ENCODE measurements at regions not wholly inside any gene's neighbourhood (a gene's known extent, or its start where the extent isn't known, plus 50 kb on each side); places are given as distances from the start of the nearest gene placed in this dataset.

DNA sequence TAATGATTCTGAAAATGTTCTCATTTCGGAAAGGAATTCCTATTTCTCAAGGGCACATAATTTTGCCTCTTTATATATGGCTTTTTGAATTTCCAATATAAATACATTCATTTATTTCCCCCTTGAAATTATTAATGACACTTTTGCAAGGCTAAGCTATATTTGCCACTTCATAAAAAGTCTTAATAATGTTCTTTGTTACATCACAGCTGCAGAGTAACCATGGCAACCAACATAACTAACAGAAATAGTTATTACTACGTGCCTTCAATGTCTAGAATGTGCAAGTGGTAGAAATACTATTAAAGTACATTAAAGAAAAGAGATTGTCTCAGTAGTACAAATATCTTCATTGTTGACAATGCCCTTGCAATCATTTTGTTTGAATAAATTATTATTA is 471.8 kb downstream of the C3orf38 start:
- TF ChIP-seq, protein P1, sequence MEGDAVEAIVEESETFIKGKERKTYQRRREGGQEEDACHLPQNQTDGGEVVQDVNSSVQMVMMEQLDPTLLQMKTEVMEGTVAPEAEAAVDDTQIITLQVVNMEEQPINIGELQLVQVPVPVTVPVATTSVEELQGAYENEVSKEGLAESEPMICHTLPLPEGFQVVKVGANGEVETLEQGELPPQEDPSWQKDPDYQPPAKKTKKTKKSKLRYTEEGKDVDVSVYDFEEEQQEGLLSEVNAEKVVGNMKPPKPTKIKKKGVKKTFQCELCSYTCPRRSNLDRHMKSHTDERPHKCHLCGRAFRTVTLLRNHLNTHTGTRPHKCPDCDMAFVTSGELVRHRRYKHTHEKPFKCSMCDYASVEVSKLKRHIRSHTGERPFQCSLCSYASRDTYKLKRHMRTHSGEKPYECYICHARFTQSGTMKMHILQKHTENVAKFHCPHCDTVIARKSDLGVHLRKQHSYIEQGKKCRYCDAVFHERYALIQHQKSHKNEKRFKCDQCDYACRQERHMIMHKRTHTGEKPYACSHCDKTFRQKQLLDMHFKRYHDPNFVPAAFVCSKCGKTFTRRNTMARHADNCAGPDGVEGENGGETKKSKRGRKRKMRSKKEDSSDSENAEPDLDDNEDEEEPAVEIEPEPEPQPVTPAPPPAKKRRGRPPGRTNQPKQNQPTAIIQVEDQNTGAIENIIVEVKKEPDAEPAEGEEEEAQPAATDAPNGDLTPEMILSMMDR (IDR thresholded peaks at IDR 0.05; ENCODE audit: insufficient read depth, low read length, poor library complexity, severe bottlenecking), result no peak
- Histone ChIP-seq H3K36me3 (ENCODE audit: control insufficient read depth, insufficient read depth, low read length) (no peaks in the 10 kb centered on the region), H3K27me3 (ENCODE audit: control insufficient read depth, insufficient read depth, low read length) (no peaks in the 10 kb centered on the region), H3K4me3 (ENCODE audit: low read depth, low read length) (no peak overlapping the region)
- DNase-seq (ENCODE audit: low read depth), result no peak

DNA sequence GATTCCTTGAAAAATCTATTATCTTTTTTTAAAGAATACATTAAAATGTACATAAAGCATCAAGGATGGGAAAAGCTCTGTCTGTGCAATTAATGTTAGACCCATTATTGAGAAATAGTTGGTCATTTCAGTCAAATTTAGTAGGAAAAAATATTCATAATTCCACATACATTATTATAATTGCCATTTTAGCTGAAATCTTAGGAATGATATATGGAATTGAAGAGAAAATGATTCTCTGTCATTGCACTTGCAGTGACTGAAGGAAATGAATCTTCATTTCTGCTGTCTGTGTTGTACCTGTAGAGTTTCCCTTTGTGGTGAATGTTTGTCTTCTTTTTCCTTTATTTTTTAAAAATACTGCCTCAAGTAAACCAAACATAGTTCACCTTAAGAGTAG is 473.9 kb downstream of the C3orf38 start:
- no peaks in the 10 kb centered on the region for H3K27me3 ChIP-seq (ENCODE audit: control insufficient read depth, insufficient read depth, low read length)
- no peak for DNase-seq (ENCODE audit: low read depth)

DNA sequence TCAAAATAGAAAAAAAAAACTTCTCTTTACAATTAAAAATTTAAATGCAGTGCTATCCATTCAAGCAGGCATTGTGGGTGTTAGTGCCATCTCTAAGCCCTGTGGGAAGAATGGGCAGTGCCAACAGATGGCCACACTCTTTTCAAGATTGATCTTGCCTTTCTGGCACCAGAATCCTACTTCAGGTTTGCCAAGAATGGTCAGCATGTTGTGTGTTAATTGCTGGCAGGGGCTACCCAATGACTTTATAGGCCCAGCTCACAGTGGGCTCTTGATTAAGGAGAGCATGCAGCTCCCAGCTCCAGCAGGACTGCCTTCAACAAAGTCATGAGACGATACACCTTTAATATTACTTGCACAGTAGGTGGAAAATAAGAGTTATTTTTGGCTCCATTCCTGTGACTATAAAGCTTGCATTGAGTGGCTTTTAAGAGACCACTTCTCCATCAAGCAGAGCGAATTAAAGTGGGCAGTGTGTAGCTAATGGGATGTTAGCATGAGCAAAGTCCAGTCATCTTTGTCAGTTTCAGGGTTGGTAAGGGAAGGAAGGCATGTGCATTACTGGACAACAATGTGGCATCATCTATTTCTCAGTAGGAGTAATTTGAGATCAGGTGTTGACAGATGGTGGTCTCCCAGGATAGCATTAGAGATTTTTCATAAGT is 476.8 kb downstream of the C3orf38 start:
- no peak for DNase-seq (ENCODE audit: low read depth)
- no peaks in the 10 kb centered on the region for H3K27me3 ChIP-seq (ENCODE audit: control insufficient read depth, insufficient read depth, low read length)
- H3K4me3 ChIP-seq (ENCODE audit: low read depth, low read length), result no peak overlapping the region
- TF ChIP-seq, protein P1 (IDR thresholded peaks at IDR 0.05; ENCODE audit: insufficient read depth, low read length, poor library complexity, severe bottlenecking), result no peak
- no peaks in the 10 kb centered on the region for H3K36me3 ChIP-seq (ENCODE audit: control insufficient read depth, insufficient read depth, low read length)

More for the DNA sequence above, 473.9 kb downstream of the C3orf38 start:
- Histone ChIP-seq H3K36me3 (ENCODE audit: control insufficient read depth, insufficient read depth, low read length) (no peaks in the 10 kb centered on the region), H3K4me3 (ENCODE audit: low read depth, low read length) (no peak overlapping the region)
- TF ChIP-seq, protein P1 (IDR thresholded peaks at IDR 0.05; ENCODE audit: insufficient read depth, low read length, poor library complexity, severe bottlenecking), result no peak

DNA sequence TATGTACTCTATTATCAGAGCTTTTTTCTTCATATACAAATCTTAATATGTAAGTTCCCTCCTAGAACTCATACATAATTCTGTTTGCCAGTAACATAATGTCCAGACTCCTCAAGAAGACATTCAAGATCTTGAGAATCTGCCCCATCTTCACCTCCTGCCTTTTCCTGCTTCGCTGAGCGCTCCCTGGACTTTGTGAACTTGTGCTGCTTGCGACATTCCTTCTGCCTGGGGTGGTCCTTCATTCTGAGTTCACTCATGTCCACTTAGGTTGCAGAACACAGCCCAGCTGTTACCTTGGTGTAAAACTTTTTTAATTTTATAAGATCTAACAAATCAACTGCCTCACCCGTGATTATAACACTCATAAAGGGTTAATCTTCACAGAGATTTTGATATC is 478.5 kb upstream of the EPHA3 start:
- Histone ChIP-seq H3K27me3 (ENCODE audit: control insufficient read depth, insufficient read depth, low read length) (no peaks in the 10 kb centered on the region), H3K4me3 (ENCODE audit: low read depth, low read length) (no peak overlapping the region), H3K36me3 (ENCODE audit: control insufficient read depth, insufficient read depth, low read length) (no peaks in the 10 kb centered on the region)
- no peak for DNase-seq (ENCODE audit: low read depth)
- TF ChIP-seq, protein P1 (IDR thresholded peaks at IDR 0.05; ENCODE audit: insufficient read depth, low read length, poor library complexity, severe bottlenecking), result no peak

DNA sequence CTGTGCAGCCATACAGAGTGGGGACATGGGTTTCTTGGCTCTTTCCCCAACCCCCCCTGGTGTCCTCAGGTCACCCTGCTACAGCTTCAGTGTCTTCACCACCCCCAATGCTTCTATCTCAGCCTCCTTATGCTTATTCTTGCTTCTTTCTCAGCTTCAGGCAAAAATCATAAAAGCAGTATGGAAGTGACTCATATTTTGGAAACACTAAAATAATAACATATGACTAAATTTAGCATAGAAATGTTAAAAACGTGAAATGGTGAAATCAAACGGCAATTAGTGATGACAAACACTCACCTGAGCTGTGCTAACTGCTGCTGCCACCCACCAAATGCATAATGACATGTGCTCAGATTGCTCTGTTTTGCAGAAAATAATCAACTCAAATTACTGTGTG is 475.2 kb upstream of the EPHA3 start:
- TF ChIP-seq, protein P1 (IDR thresholded peaks at IDR 0.05; ENCODE audit: insufficient read depth, low read length, poor library complexity, severe bottlenecking), result no peak
- no peaks in the 10 kb centered on the region for H3K36me3 ChIP-seq (ENCODE audit: control insufficient read depth, insufficient read depth, low read length)
- DNase-seq (ENCODE audit: low read depth), result no peak

DNA sequence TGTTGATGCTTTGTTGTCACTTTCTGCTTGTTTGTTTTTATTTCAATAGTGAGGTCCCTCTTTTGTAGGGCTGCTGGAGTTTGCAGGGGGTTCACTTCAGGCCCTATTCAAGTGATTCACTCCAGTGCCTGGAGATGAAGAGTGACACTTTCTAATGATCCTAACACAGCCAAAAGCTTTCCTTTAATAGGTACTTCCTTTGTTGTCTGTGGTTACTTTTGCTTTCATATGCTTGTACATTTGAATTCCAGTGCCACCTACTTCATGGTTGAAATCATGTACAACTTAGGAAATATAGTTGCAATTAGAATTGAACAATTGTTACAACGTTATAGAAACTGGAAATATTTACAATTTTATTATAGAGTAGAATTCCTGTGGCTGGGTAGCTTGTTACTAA is 466.8 kb upstream of the EPHA3 start:
- Histone ChIP-seq H3K36me3 (ENCODE audit: control insufficient read depth, insufficient read depth, low read length) (no peaks in the 10 kb centered on the region), H3K4me3 (ENCODE audit: low read depth, low read length) (no peak overlapping the region), H3K27me3 (ENCODE audit: control insufficient read depth, insufficient read depth, low read length) (no peaks in the 10 kb centered on the region)
- TF ChIP-seq, protein P1 (IDR thresholded peaks at IDR 0.05; ENCODE audit: insufficient read depth, low read length, poor library complexity, severe bottlenecking), result no peak
- DNase-seq (ENCODE audit: low read depth), result no peak

More for the DNA sequence above, 475.2 kb upstream of the EPHA3 start:
- Histone ChIP-seq H3K27me3 (ENCODE audit: control insufficient read depth, insufficient read depth, low read length) (no peaks in the 10 kb centered on the region), H3K4me3 (ENCODE audit: low read depth, low read length) (no peak overlapping the region)
